ENCODE measurements at regions not wholly inside any gene's neighbourhood (a gene's known extent, or its start where the extent isn't known, plus 50 kb on each side); places are given as distances from the start of the nearest gene placed in this dataset.

- no peak for TF ChIP-seq CTCF (IDR thresholded peaks at IDR 0.05)
- TF ChIP-seq ATF2 (CRISPR knock-in tag; IDR thresholded peaks at IDR 0.05; ENCODE audit: borderline replicate concordance, low read depth), result no peak
- TF ChIP-seq NFYB (CRISPR knock-in tag; conservative IDR thresholded peaks at IDR 0.05; ENCODE audit: low read depth), result no peak
- no peak for TF ChIP-seq MAX (CRISPR knock-in tag; IDR thresholded peaks at IDR 0.05)
- no peak for TF ChIP-seq GRHL2 (CRISPR knock-in tag; IDR thresholded peaks at IDR 0.05; ENCODE audit: insufficient replicate concordance, severe bottlenecking)
- TF ChIP-seq ZNF396 (CRISPR knock-in tag; IDR thresholded peaks at IDR 0.05; ENCODE audit: borderline replicate concordance), result no peak
- no peak for TF ChIP-seq CBFB (CRISPR knock-in tag; IDR thresholded peaks at IDR 0.05; ENCODE audit: low read depth)
- TF ChIP-seq ZNF121 (CRISPR knock-in tag; IDR thresholded peaks at IDR 0.05), result no peak
- no peak for TF ChIP-seq USF2 (CRISPR knock-in tag; IDR thresholded peaks at IDR 0.05)
- TF ChIP-seq ZNF317 (CRISPR knock-in tag; IDR thresholded peaks at IDR 0.05; ENCODE audit: borderline replicate concordance, low read depth), result no peak
- no peak for TF ChIP-seq STAT6 (CRISPR knock-in tag; conservative IDR thresholded peaks at IDR 0.05; ENCODE audit: low read depth)
These were observed 146.1 kb upstream of the ZNF462 start for GRCh38 chr9:106716820-106717219.

All from WTC11 (cell line).